Neural cell (in vitro differentiated cells): ENCODE measurements at regions not wholly inside any gene's neighbourhood (a gene's known extent, or its start where the extent isn't known, plus 50 kb on each side); places are given as distances from the start of the nearest gene placed in this dataset.

Experiments used
- H2AFZ ChIP-seq: fragments of 200-600, 300-800 bp; sonication (generic), shearing (Covaris generic); 2 replicates; pipeline ENCODE4 v1.6.0; 2014; ENCODE audit warnings: low read depth, mild to moderate bottlenecking, antibody characterized with exemption, low read length, moderate library complexity
- H3F3A ChIP-seq: fragments of 200-600 bp; shearing (Covaris generic); 2 replicates; pipeline ENCODE4 v1.6.1; 2016; ENCODE audit warnings: mild to moderate bottlenecking, moderate library complexity, mixed read lengths, antibody characterized with exemption, low read length; ENCODE audit not compliant: insufficient read depth, poor library complexity, severe bottlenecking
- H3K27ac ChIP-seq: fragments of 200-600, 300-800 bp; sonication (generic), shearing (Covaris generic); 2 replicates; pipeline ENCODE4 v1.5.1; 2014; ENCODE audit warnings: mild to moderate bottlenecking, low read length, moderate library complexity
- H3K27me3 ChIP-seq: fragments of 300-800, 200-600 bp; sonication (generic), shearing (Covaris generic); 2 replicates; pipeline ENCODE4 v1.6.0; 2014; ENCODE audit warnings: mild to moderate bottlenecking, low read depth, low read length, moderate library complexity; ENCODE audit not compliant: insufficient read depth
- H3K36me3 ChIP-seq: fragments of 300-800, 200-600 bp; sonication (generic), shearing (Covaris generic); 2 replicates; pipeline ENCODE4 v1.5.1; 2014; ENCODE audit warnings: mild to moderate bottlenecking, antibody characterized with exemption, low read length, moderate library complexity; ENCODE audit not compliant: insufficient read depth
- H3K4me2 ChIP-seq: fragments of 300-800, 200-600 bp; sonication (generic), shearing (Covaris generic); 2 replicates; pipeline ENCODE4 v1.6.0; 2014; ENCODE audit warnings: mild to moderate bottlenecking, low read length
- H3K4me3 ChIP-seq: fragments of 300-800, 200-600 bp; sonication (generic), shearing (Covaris generic); 2 replicates; pipeline ENCODE4 v1.5.1; 2014; ENCODE audit warnings: mild to moderate bottlenecking, low read length, moderate library complexity
- H3K79me2 ChIP-seq: fragments of 200-600 bp; shearing (Covaris generic); replicated peaks from 2 replicates; pipeline ENCODE4 v1.6.0; 2014; ENCODE audit warnings: mild to moderate bottlenecking, low read length, moderate library complexity; ENCODE audit not compliant: insufficient read depth
- H3K9ac ChIP-seq: fragments of 300-800, 200-600 bp; sonication (generic), shearing (Covaris generic); 2 replicates; pipeline ENCODE4 v1.6.1; 2016; ENCODE audit warnings: mild to moderate bottlenecking, low read length, mixed read lengths
- H3K9me2 ChIP-seq: fragments of 200-600 bp; shearing (Covaris generic); 2 replicates; pipeline ENCODE4 v1.6.1; 2016; ENCODE audit warnings: mild to moderate bottlenecking, low read length, mixed read lengths; ENCODE audit not compliant: insufficient read depth
- H3K9me3 ChIP-seq: fragments of 200-600, 300-800 bp; sonication (generic), shearing (Covaris generic); 2 replicates; pipeline ENCODE4 v1.6.1; 2016; ENCODE audit warnings: mild to moderate bottlenecking, mixed run types, low read length, moderate library complexity, mixed read lengths
- H4K20me1 ChIP-seq: fragments of 200-600 bp; shearing (Covaris generic); 2 replicates; pipeline ENCODE4 v1.6.1; 2016; ENCODE audit warnings: mild to moderate bottlenecking, mixed run types; ENCODE audit not compliant: insufficient read depth
- EP300 ChIP-seq: fragments of 450-650 bp; conservative IDR thresholded peaks from 2 replicates; pipeline ENCODE4 v1.6.1; 2014; ENCODE audit warnings: antibody characterized with exemption, mild to moderate bottlenecking, moderate library complexity; ENCODE audit not compliant: poor library complexity, severe bottlenecking
- EZH2 ChIP-seq: fragments of 200-600, 300-800 bp; shearing (Covaris generic), sonication (generic); IDR thresholded peaks from 2 replicates; pipeline ENCODE4 v1.6.1; 2014; ENCODE audit warnings: antibody characterized with exemption, low read length, borderline replicate concordance, mild to moderate bottlenecking; ENCODE audit not compliant: insufficient read depth, poor library complexity, severe bottlenecking
- MXI1 ChIP-seq: fragments of 450-650 bp; conservative IDR thresholded peaks from 2 replicates; pipeline ENCODE4 v1.6.1; 2014; ENCODE audit warnings: antibody characterized with exemption, mild to moderate bottlenecking; ENCODE audit not compliant: poor library complexity, severe bottlenecking
- POLR2AphosphoS5 ChIP-seq: IDR thresholded peaks from 2 replicates; pipeline ENCODE4 v1.6.1; 2012
- RAD21 ChIP-seq: fragments of 450-650 bp; conservative IDR thresholded peaks from 2 replicates; pipeline ENCODE4 v1.6.1; 2014; ENCODE audit warnings: antibody characterized with exemption, mild to moderate bottlenecking, moderate library complexity
- SMC3 ChIP-seq: fragments of 450-650 bp; conservative IDR thresholded peaks from 2 replicates; pipeline ENCODE4 v1.6.1; 2014; ENCODE audit warnings: antibody characterized with exemption, mild to moderate bottlenecking, moderate library complexity; ENCODE audit not compliant: poor library complexity
- TAF1 ChIP-seq: IDR thresholded peaks from 2 replicates; pipeline ENCODE4 v1.6.1; 2012; ENCODE audit warnings: low read depth
- TF ChIP-seq, protein P1 (sequence below): fragments of 450-650 bp; IDR thresholded peaks from 2 replicates; pipeline ENCODE4 v1.5.1; 2014; ENCODE audit warnings: antibody characterized with exemption, mild to moderate bottlenecking, moderate library complexity; ENCODE audit not compliant: poor library complexity, severe bottlenecking
- TF ChIP-seq, protein P2 (sequence below): IDR thresholded peaks from 2 replicates; pipeline ENCODE4 v1.6.1; 2012; ENCODE audit warnings: borderline replicate concordance

DNA sequence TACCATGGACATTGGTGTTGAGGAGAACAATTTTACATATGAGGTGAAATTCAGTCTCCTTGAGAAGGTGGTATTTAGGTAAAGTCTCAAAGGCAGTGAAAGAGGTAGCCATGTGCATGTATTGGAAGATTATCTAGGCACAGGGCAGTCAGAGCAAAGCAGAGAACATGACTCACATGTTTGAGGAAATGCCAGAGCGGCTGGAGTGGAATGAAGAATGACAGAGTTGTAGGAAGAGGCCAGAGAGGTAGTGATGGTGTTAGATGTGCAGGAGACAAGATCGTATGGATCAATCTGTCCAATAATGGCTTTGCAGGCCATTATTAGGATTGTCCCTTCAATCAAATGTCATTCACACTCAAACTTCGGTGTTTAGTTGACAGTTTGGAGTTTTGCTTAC is 449.4 kb upstream of the PTCHD4 start:
- H3K9ac ChIP-seq = no peak overlapping the region
- H3K9me2 ChIP-seq = no peaks in the 10 kb centered on the region
- H3K36me3 ChIP-seq = no peaks in the 10 kb centered on the region
- no peak for TF ChIP-seq TAF1
- TF ChIP-seq, protein P1, sequence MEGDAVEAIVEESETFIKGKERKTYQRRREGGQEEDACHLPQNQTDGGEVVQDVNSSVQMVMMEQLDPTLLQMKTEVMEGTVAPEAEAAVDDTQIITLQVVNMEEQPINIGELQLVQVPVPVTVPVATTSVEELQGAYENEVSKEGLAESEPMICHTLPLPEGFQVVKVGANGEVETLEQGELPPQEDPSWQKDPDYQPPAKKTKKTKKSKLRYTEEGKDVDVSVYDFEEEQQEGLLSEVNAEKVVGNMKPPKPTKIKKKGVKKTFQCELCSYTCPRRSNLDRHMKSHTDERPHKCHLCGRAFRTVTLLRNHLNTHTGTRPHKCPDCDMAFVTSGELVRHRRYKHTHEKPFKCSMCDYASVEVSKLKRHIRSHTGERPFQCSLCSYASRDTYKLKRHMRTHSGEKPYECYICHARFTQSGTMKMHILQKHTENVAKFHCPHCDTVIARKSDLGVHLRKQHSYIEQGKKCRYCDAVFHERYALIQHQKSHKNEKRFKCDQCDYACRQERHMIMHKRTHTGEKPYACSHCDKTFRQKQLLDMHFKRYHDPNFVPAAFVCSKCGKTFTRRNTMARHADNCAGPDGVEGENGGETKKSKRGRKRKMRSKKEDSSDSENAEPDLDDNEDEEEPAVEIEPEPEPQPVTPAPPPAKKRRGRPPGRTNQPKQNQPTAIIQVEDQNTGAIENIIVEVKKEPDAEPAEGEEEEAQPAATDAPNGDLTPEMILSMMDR = no peak
- no peak for TF ChIP-seq MXI1
- TF ChIP-seq, protein P2, sequence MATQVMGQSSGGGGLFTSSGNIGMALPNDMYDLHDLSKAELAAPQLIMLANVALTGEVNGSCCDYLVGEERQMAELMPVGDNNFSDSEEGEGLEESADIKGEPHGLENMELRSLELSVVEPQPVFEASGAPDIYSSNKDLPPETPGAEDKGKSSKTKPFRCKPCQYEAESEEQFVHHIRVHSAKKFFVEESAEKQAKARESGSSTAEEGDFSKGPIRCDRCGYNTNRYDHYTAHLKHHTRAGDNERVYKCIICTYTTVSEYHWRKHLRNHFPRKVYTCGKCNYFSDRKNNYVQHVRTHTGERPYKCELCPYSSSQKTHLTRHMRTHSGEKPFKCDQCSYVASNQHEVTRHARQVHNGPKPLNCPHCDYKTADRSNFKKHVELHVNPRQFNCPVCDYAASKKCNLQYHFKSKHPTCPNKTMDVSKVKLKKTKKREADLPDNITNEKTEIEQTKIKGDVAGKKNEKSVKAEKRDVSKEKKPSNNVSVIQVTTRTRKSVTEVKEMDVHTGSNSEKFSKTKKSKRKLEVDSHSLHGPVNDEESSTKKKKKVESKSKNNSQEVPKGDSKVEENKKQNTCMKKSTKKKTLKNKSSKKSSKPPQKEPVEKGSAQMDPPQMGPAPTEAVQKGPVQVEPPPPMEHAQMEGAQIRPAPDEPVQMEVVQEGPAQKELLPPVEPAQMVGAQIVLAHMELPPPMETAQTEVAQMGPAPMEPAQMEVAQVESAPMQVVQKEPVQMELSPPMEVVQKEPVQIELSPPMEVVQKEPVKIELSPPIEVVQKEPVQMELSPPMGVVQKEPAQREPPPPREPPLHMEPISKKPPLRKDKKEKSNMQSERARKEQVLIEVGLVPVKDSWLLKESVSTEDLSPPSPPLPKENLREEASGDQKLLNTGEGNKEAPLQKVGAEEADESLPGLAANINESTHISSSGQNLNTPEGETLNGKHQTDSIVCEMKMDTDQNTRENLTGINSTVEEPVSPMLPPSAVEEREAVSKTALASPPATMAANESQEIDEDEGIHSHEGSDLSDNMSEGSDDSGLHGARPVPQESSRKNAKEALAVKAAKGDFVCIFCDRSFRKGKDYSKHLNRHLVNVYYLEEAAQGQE = no peak
- no peak for TF ChIP-seq EP300
- no peak for TF ChIP-seq RAD21
- no peak for TF ChIP-seq EZH2
- TF ChIP-seq SMC3 = no peak
- TF ChIP-seq POLR2AphosphoS5 = no peak
- H3K27me3 ChIP-seq = no peaks in the 10 kb centered on the region
- no peak overlapping the region for H3K27ac ChIP-seq
- no peak overlapping the region for H3K4me3 ChIP-seq
- H3F3A ChIP-seq = no peaks in the 10 kb centered on the region
- H3K4me2 ChIP-seq = no peak overlapping the region
- no peak overlapping the region for H2AFZ ChIP-seq
- no peaks in the 10 kb centered on the region for H3K79me2 ChIP-seq
- no peaks in the 10 kb centered on the region for H3K9me3 ChIP-seq
- no peaks in the 10 kb centered on the region for H4K20me1 ChIP-seq

DNA sequence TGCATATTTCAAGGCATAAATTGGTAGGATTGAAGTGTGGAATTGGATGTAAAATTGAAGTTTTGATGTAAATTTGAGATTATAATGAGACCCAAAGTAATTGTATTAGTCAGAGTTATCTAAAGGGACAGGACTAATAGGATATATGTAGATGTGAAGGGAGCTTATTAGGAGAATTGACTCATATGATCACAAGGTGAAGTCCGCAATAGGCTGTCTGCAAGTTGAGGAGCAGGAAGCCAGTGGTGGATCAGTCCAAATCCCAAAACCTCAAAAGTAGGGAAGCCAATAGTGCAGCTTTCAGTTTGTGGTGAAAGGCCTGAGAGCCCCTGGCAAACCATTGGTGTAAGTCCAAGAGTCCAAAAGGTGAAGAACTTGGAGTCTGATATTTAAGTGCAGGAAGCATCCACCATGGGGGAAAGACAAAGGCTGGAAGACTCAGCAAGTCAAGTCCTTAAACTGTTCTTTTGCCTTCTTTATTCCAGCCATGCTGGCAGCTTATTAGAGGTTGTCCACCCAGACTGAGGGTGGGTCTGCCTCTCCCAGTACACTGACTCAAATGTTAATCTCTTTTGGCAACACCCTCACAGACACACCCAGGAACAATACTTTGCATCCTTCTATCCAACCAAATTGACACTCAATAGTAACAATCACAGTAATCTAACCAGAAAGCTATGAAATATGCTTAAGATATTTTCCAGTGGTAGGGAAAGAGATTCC is 442.6 kb upstream of the PTCHD4 start:
- H3F3A ChIP-seq = no peaks in the 10 kb centered on the region
- no peak overlapping the region for H3K9ac ChIP-seq
- TF ChIP-seq TAF1 (no peak), POLR2AphosphoS5 (no peak), EZH2 (no peak)
- TF ChIP-seq, protein P2 = no peak
- no peaks in the 10 kb centered on the region for H3K36me3 ChIP-seq
- no peaks in the 10 kb centered on the region for H3K9me2 ChIP-seq
- no peaks in the 10 kb centered on the region for H3K79me2 ChIP-seq
- H3K4me3 ChIP-seq = no peak overlapping the region
- no peak overlapping the region for H2AFZ ChIP-seq
- H3K27me3 ChIP-seq = no peaks in the 10 kb centered on the region
- H3K4me2 ChIP-seq = no peak overlapping the region
- no peaks in the 10 kb centered on the region for H4K20me1 ChIP-seq
- no peak overlapping the region for H3K27ac ChIP-seq
- H3K9me3 ChIP-seq = no peaks in the 10 kb centered on the region
